ENCODE measurements at regions not wholly inside any gene's neighbourhood (a gene's known extent, or its start where the extent isn't known, plus 50 kb on each side); places are given as distances from the start of the nearest gene placed in this dataset.

- TF ChIP-seq CTCF (IDR thresholded peaks at IDR 0.05) (no peak), POLR2A (IDR thresholded peaks at IDR 0.05) (no peak), POLR2AphosphoS5 (IDR thresholded peaks at IDR 0.05) (no peak)
Measured at GRCh38 chr10:85454386-85454785, 912.2 kb downstream of the GRID1 start.

All from transverse colon (tissue), 4 donors.